ENCODE measurements at regions not wholly inside any gene's neighbourhood (a gene's known extent, or its start where the extent isn't known, plus 50 kb on each side); places are given as distances from the start of the nearest gene placed in this dataset.

DNA sequence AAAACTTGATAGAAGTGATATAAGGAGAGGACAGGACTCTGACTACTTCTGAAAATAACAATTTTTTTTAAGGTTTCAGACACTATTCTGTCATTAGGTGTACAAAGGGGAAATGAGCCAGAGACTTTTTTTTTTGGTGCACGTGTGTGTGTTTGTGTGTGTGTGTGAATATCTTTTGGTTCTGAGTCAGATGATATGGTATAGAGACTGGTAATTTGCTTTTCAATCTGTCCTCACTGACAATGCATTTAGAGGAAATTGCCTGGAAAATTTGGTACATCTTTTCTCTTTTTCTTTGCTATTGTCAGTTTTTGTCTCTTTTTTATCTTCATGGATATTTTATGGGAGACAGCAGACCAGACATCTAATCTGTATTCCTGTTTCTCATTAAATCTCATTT, 59.3 kb downstream of the DDIT4L start:
- DNase-seq, result no peak

DNA sequence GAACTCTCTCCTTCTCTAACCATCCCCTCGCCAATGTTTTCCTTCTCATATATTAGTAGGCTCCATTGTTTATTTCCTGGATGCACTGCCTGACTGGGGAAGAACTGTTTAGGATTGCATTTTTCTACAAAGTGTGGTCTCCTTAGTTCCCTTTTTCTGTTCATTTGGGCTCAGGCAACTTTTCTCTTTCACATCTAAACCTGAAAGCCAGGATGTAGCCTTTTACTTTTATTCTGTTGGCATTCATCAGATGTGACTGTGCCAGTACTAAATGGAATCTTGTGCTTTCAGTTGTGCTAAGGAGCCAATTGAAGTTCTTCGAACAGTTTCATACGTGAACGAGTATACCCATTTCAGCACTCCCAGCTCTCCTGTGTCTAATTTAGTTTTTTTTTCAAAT, 59.8 kb downstream of the DDIT4L start:
- no peak for DNase-seq

DNA sequence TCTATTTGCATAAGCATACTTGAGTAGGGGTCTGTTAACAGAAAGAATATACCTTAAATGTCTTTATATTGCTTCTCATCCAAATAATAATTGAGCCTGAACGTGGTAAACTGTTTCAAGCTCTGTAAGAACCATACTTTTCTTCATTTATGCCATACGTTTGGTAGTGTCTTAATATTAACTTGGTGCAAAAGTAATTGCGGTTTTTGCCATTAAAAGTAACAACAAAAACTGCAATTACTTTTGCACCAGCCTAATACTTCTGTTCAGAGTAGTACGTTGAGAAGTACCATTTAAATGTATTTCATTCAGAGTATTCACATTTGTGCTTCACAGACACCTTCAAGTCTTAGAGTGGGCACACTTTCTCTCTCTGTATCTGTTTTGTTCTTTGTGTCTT, 60.5 kb downstream of the DDIT4L start:
- DNase-seq, result no peak

DNA sequence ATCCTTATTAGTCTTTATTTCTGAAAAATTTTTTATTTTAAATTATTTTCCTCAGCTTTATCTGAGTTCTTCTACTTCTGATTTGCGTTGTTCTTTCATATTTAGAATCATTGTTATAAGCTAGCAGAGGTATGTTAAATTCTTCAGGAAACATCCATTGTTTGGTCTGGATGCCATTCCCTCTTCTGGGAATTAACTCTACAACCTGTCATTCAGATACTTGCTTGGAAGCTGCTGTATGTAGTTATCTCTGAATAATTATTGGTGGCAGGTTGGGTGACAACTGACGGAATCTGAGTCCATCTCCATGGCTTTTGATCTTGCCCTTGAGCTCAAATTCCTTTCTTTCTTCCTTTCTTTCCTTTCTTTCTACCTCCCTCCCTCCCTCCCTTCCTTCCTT, 61.9 kb downstream of the DDIT4L start:
- DNase-seq, result no peak

DNA sequence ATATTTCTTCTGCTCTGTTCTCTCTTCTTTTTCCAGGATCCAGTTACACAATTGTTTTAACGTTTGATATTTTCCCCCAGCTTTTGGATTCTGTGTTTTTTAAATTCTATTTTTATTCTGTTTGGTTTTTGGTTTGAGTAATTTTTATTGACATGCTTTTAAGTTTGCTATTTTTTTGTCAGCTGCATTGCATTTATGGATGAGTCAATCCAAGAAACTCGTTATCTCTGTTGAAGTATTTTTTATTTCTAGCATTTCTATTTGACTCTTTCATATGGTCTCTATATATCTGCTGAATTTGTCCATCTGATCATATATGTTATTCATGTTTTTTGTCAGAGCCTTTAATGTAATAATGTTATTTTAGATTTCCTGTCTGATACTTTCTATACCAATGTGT, 65.6 kb downstream of the DDIT4L start:
- DNase-seq, result no peak

DNA sequence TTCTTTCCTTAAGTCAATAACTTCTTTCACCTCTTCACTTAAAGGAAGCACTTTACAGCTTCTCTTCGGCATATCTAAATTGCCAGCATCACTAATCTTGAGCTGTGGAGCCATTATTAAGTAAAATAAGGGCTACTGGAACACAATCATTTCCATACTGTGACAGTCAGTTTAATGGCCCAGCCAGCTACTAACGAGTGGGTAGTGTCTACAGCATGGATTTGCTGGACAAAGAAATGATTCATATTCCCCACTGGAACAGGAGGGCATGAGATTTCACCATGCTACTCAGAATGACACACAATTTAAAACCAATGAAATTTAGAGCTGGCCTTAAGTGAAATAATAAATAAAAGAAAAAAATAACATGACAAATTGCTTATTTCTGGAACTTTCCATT, 72.1 kb downstream of the DDIT4L start:
- DNase-seq, result no peak

DNA sequence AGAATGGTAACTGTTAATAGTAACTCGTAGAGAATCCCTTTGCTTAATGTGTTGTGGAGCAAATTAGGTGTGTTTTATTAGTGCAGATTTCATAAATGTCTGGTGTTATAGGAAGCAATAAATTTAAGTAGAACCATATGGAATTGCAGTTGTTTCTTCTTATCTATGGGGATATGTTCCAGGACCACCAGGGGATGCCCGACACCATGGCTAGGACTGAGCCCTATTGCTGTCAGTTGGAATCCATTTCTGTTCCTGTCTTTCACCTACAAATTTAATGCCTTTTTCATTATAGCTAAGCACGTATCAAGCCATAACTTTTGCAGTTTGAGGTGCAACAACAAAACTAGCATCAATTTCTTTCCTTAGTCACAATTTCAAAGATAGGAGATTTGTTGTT, 72.5 kb downstream of the DDIT4L start:
- no peak for DNase-seq

DNA sequence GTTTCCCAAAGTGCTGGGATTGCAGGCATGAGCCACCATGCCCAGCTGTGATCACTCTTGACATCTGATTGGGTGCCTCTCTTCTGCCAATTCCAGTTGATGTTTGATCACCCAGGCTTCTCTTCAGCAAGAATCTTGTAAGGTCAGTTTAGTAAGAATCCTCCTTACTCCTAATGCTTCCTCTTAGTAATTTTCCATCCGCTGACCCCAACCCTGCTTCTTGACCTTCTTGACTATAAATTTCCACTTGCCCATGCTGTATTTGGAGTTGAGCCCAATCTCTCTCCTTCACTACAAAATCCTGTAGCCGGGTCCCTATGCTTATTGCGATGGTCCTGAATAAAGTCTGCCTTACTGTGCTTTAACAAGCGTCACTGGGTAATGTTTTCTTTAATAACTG, 75.4 kb downstream of the DDIT4L start:
- no peak for DNase-seq

DNA sequence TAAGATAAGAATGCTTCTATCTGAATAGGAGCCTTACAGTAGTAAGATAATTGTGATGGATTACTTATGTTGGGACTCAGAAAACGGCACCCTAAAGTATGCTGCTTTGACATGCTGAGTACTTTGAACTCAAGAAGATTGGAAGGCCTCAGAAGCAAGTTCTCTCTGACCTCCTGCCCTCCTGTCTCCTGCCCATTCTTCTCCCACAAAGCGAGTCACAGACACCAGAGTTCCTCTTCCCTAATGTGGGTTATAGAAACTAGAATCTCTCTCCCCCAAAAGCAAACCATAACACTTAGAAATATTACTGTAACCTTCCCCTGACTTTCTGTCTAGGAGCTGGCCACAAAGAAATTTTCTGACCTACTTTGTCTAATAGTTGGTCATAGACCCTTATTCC, 76.5 kb downstream of the DDIT4L start:
- no peak for DNase-seq

DNA sequence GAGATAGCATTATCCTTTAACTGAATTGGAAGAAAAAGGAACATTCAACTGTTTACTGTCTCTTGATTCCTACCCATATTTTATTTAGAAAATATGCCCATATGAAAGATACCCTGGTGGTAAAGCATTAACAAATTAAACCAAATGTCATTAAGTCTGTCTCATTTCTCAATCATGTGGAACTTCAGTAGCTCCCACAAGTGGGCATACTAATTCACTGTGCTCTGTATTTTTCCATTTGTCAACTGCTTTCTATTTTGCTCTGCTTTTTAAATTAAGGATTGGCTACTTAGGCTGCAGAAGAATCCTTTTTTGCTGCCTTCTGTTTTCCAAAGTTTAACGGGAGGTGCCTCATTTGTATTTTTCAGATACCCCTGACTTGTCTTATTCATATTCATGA, 77.2 kb downstream of the DDIT4L start:
- no peak for DNase-seq

DNA sequence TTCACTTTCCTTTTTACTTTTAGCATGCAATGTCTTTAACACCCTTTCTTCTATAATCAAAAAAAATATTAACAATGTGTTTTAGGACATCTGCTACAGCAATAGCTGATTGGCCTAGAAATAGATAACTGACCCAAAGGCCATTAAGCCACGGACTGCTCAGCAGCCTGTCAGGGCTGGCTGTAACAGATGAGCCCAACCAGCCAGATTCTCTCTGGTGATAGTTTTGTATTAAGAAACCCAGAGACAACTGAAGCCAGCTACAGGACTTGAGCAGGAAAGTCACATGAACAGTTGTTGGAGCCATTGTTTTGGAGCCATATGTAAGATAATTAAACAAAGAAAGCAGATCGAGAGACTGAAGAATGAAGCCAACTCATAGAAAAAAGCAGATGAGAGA, 80.3 kb downstream of the DDIT4L start:
- no peak for DNase-seq

DNA sequence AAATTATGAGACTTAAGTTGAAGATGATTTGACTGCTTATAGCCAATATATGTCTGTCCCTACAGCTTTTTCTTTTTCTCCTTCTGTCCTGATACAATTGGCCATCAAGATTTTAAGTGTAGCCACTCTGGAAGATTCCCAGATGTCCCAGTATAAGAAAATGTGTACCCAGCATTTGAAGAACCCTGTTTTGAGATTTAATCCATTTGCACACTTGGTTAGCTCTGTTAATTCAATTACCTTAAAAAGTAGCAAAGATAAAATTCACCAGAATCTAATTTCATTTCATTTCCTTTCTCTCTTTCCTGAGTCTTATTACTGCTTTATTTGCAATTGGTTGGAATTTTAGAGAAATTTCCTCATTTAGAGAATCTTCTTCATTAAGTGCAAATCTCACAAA, 81.4 kb downstream of the DDIT4L start:
- DNase-seq, result no peak

DNA sequence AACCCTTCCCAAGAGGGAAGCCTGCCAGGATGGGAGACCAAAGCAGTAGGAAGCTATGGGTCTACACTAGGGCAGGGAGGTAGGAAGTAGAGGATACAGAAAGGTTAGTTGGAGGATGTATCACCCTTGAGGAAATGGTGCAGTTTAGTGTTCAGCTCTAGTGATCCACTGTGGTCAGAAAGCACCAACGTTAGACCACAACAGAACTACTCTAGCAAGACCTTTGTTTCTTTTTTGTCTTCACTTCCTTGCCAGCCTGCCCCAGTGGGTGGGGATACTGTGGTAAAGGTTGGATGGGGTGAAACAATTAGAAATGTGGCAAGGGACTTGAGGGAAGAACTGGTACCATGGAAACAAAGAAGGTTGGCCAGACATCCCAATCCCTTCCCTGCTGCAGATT, 83.3 kb downstream of the DDIT4L start:
- no peak for DNase-seq

DNA sequence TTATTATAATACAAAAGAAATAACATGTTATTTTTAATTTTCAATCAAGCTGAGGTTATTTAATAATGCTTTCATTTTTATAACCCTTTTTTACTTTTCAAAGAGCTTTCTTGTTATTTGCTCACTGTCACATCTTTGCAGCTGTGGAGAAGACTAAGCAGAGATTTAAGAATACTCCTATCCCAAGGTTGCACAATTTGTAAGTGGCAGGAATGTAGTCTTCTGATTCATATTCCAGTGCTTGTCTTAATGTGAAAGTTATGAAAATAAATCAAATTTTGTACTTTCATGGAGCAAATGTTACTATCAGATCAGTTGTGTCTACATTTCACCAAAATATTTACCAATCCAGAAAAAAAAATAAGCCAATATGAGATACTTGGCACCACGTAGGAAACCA, 86.6 kb downstream of the DDIT4L start:
- no peak for DNase-seq

DNA sequence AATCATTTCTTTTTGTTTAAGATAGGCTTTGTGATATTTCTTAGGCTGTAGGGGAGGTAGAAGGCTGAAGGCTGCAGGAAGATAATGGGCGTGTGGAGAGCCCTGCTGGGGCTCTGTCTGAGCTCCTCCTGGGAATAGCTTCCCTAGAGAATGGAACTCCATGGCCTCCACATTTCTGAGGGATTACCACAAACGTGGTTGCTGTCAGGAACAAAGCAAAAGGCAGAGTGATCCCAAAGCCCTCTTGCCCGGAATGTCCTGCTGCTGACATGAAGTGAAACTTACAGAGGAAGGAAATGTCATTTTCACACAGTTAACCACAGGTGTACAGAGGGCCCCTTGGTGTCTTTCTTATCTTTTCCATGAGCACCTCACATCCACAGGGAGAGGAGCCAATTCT, 89.3 kb downstream of the DDIT4L start:
- DNase-seq, result no peak

DNA sequence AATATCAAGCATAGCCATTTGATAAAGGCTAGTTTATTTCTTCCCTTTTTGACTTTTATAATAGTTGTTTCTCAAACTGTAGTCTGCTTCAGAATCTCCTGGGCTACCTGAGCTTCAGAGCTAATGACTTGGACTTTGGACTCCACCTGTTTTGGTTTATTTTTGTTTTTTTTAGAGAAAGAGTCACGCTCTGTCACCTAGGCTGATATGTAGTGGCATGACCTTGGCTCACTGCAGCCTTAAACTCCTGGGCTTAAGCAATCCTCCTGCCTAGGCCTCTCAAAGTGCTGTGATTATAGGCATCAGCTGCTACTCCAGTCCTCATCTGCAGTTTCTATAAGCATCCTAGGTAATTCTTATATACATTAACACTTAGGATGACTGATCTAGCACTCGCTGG, 90.5 kb downstream of the DDIT4L start:
- no peak for DNase-seq

DNA sequence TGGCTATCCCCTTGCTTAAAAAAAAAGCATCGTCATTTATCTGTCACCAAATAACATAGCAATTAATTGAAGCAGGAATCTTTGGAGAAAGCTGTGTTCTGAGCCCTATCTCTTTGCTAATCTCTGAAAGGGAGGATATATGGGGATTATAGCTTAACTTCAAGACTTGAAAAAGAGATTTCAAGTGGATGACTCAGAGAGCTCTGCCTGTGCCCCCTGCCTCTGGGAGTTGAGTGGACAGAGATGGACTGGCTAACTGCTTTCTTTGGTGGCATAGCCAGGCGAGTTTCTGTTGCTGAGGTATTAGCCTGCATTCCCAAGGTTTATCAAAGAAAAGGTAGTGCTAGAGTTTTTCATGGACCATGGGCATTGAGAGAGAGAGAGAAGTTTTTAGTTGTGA, 91.6 kb downstream of the DDIT4L start:
- DNase-seq, result no peak

DNA sequence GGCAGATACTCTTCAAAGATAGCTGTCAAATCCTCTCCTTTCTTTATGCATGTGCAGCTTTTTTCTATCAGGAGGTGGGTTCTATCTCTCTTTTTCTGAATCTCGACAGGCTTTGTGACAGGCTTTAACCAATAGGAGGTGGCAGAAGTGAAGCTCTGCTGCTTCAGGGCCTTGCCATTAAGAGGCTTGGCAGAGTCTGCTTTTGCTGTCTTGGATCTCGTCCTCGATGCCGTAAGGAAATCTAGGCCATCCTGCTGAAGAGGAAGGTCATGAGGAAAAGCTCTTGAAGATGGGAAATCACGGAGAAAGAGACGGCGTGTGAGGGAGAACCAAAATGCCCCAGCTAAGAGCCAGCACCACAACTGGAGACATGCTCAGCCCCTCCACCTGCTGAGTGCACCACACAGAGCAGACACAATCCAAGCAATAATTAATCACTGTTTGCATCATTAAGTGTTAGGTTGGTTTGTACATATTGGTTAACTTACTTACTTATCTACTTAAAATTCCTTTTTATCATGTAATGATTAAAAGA, 92.2 kb downstream of the DDIT4L start:
- DNase-seq, result no peak

DNA sequence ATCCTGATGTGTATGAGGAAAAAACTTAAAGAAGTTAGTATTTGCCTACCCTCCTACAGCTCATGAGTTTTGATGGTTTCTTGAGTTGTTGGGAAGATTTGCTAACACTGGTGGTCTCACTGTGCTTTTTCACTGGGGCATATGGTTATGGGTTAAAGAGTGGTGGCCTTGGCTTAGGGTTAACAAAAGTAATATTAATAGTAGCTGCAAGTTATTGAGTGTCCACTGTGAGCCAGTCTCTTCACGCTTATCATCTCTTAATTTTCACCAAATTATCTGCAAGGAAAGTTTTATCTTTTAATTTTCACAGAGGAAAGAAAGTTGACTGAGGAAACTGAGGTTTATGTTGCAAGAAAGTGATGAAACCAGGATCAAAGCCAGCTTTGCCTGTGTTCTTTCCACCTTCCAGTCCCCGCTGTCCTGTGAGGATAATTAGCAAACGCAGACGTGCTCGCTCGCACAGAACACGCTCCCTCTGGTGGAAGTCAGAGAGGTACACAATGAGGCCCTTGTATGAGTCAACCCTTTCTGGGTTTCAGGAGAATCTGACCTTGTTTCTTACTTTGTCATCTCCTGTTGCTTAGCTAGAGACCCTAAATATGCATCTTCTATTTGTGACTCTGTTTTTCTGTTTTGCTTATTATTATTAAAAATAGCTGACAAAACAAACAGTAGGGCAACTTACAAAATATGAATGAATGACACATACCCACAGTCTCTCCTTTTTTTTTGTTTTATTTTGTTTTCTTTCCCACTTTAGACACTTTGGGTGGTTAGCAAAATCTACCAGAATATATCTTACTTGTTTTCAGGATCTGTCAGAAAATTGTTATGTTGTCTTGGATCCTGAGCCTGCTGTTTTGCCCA, 94.3 kb downstream of the DDIT4L start:
- DNase-seq, result peak; percentile 79

DNA sequence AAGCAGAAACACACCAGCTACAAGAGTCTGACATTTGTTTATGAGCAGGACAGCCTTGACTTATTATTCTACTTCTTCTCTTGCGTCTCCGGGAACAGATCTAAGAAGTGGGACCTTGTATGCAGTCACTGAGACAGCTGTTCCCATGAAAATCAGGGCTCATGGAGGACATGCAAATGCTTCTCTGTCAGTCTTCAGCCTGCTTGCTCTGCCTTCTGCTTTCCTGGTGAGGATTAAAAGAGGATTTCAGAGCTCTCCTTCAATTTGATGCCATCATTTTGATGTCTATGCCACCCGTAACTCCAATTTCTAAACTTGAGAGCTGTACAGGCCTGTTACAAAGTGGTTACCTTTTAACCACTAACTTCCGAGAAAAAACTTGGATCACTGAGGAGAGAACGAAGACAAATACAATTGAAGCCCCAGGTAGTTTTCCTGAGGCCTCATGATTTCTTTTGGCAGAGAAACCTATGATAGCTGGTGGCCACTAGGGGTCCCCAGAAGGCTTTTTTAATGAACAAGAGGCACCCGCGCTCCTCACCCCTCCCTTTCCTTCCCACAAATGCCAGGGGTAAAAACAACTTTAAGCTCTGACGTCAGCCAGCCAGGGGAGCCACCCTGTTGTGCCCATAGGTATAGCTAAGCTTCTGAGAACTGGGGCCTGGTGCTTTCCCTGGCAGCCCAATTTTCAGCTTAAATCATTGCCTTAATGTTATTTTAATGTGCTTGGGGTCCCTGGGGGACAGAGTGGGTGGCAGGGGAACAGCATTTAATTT, 97.0 kb downstream of the DDIT4L start:
- DNase-seq, result peak; percentile 91

DNA sequence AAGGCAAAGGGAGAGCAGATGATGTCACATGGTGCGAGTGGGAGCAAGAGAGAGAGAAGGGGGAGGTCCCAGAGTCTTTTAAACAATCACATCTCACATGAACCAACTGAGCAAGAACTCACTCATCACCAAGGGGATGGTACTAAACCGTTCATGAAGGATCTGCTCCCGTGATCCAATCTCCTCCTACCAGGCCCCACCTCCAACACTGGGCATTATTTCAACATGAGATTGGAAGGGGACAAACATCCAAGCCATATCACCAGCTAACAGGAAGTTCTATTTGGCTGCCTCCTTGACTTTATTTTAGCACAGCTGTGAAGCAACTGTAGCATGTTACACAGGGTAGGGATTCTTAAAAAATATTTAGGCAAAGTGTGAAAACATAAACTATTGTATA, 102.5 kb downstream of the DDIT4L start:
- DNase-seq, result no peak

DNA sequence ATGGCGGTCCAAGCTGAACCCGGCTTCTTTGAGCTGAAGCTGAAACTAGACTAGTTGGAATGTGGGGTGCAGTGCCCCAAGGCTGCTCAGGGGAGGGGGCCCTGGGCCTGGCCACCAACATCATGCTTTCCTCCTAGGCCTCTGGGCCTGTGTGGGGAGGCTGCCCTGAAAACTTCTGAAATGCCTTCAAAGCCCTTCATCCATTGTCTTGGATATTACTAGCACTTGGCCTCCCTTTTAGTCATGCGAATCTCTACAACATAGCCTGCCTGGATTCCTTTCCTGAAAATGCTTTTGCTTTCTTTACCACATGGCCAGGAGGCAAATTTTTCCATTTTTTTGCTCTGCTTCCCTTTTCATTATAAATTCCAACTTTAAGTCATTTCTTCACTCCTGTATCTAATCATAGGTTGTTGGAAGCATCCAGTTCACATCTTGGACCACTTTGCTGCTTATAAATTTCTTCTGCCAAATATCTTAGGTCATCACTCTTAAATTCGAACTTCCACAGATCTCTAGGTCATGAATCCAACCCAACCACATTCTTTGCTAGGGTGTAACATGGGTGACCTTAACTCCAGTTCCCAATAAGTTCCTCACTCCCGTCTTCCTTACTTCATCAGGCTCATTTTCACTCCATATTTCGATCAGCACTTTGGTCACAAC, 103.4 kb downstream of the DDIT4L start:
- DNase-seq, result peak; percentile 14

DNA sequence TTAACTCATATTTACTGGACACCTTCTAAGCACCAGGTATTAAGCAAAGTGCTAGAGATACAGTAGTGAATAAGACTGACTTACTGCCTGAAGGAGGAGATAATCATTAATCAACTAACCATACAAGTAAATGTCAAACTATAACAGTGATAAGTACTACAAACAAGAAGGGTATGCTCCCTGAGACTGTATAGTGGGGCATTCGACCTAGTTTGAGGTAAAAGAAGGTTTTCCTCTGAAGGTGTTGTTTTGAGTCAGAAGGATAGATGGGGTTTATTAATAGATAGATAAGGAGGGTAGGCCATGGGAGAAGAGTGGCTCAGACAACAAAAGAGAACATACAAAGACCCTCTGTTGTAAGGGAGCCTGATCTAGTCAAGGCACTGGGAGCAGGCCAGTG, 105.4 kb downstream of the DDIT4L start:
- no peak for DNase-seq
